HG03575 (cell line): ENCODE measurements at regions not wholly inside any gene's neighbourhood (a gene's known extent, or its start where the extent isn't known, plus 50 kb on each side); places are given as distances from the start of the nearest gene placed in this dataset.

ENCODE experiments used
- ATAC-seq: cut with Tn5 transposase; IDR thresholded peaks from one replicate; pipeline ENCODE4 v1.9.1; 2021; ENCODE audit not compliant: unreplicated experiment, insufficient number of reproducible peaks, low FRiP score; ENCODE audit errors: extremely low read depth

GRCh38 chr12:126776026-126776655 is 1490.8 kb upstream of the TMEM132C start:
- ATAC-seq: no peak

- ATAC-seq: no peak
Observed at GRCh38 chr12:126780343-126780742, 1486.6 kb upstream of the TMEM132C start.

GRCh38 chr12:126781593-126781992 is 1485.4 kb upstream of the TMEM132C start:
- no peak for ATAC-seq

- no peak for ATAC-seq
Observed at GRCh38 chr12:126782083-126782482, 1484.9 kb upstream of the TMEM132C start.

GRCh38 chr12:126784328-126784921 is 1482.5 kb upstream of the TMEM132C start:
- no peak for ATAC-seq

- ATAC-seq: no peak
Observed at GRCh38 chr12:126789963-126790362, 1477.0 kb upstream of the TMEM132C start.

- no peak for ATAC-seq
Observed at GRCh38 chr12:126791122-126791521, 1475.8 kb upstream of the TMEM132C start.

GRCh38 chr12:126792411-126792810 is 1474.6 kb upstream of the TMEM132C start:
- no peak for ATAC-seq

- no peak for ATAC-seq
Observed at GRCh38 chr12:126797525-126797924, 1469.4 kb upstream of the TMEM132C start.

- ATAC-seq: no peak
Observed at GRCh38 chr12:126798449-126798848, 1468.5 kb upstream of the TMEM132C start.

GRCh38 chr12:126807312-126807865 is 1459.6 kb upstream of the TMEM132C start:
- ATAC-seq: no peak

GRCh38 chr12:126811391-126811790 is 1455.6 kb upstream of the TMEM132C start:
- ATAC-seq: no peak

GRCh38 chr12:126819554-126819953 is 1447.4 kb upstream of the TMEM132C start:
- ATAC-seq: no peak

GRCh38 chr12:126830778-126831680 is 1435.9 kb upstream of the TMEM132C start:
- no peak for ATAC-seq

GRCh38 chr12:126837697-126838096 is 1429.3 kb upstream of the TMEM132C start:
- ATAC-seq: no peak

GRCh38 chr12:126843915-126844669 is 1422.9 kb upstream of the TMEM132C start:
- ATAC-seq: no peak

- ATAC-seq: no peak
Observed at GRCh38 chr12:126847005-126847629, 1419.9 kb upstream of the TMEM132C start.

- no peak for ATAC-seq
Observed at GRCh38 chr12:126855768-126856167, 1411.2 kb upstream of the TMEM132C start.

GRCh38 chr12:126856958-126857357 is 1410.0 kb upstream of the TMEM132C start:
- no peak for ATAC-seq
